Activated naive CD8-positive, alpha-beta T cell treated with anti-CD3 and anti-CD28 coated beads, Interleukin-2, amount 10 ng/mL, durations not matched to agents 7 days and 5 days (primary cell): ENCODE measurements at regions not wholly inside any gene's neighbourhood (a gene's known extent, or its start where the extent isn't known, plus 50 kb on each side); places are given as distances from the start of the nearest gene placed in this dataset.

Source experiments
- ATAC-seq: fragments of 150-1000 bp; cut with Tn5 transposase; one replicate; pipeline ENCODE4 v1.10.0; 2021; ENCODE audit warnings: low read depth, moderate library complexity
- POLR2A ChIA-PET: fragments of 350-600 bp; sonication (Branson Sonifier 250); formaldehyde crosslinking; loops from one replicate; lab custom pipeline; 2021; ENCODE audit warnings: antibody characterized with exemption; lab: Charles Lee
- DNase-seq: peaks from one replicate; pipeline ENCODE4 v3.0.0; 2021
- H3K27ac Mint-ChIP-seq: one replicate; pipeline ENCODE4 v1.8.0; 2022; ENCODE audit warnings: mild to moderate bottlenecking, mixed read lengths
- H3K27me3 Mint-ChIP-seq: one replicate; pipeline ENCODE4 v1.8.0; 2022; ENCODE audit warnings: mild to moderate bottlenecking, moderate library complexity, mixed read lengths
- H3K36me3 Mint-ChIP-seq: one replicate; pipeline ENCODE4 v1.8.0; 2021; ENCODE audit warnings: mild to moderate bottlenecking, mixed read lengths
- H3K4me1 Mint-ChIP-seq: one replicate; pipeline ENCODE4 v1.8.0; 2021; ENCODE audit warnings: mixed read lengths
- H3K4me3 Mint-ChIP-seq: one replicate; pipeline ENCODE4 v1.8.0; 2022; ENCODE audit warnings: mild to moderate bottlenecking, moderate library complexity, mixed read lengths
- H3K9me3 Mint-ChIP-seq: one replicate; pipeline ENCODE4 v1.8.0; 2021; ENCODE audit warnings: mixed read lengths

DNA sequence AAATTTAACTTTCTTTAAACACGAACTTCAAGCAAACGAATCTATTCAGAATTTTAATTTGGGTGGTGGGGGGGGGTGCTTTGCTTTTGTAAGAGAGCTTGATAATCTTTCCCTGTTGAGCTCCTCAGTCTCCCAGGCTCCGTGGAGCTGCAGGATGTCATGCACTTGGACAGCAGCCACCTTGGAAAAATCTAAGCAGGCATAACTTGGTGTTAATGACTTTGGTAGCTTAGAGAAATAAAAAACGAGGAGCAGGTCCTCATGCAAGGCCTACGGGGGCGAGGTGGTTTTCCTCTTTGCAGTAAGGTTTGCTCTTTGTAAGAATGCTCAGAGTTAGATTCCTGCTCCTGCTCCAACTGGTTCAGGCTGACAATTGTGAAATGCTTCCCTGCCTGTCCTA, 102.3 kb downstream of the EDN1 start:
- no peak overlapping the region for H3K4me3 Mint-ChIP-seq
- H3K36me3 Mint-ChIP-seq: no peaks in the 10 kb centered on the region

DNA sequence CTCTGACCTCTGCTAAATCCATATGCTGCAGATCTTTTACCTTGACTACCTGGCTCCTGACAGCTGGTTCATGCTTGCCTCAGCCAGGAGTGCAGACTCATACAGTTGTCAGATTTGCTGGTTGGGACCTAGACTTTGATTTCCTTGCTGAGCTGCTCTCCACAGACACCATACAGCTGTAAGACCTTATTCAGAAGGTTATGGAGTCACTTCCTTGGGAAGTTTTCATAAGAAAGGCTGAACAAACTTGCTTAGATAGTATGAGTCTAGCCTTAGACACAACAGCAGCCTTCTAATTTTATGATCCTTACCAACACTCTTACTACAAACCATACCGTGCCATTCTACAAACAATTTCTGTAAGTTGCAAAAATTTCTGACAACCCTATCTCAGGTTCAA, 102.9 kb downstream of the EDN1 start:
- H3K27me3 Mint-ChIP-seq: peaks cover 10% of the 10 kb centered on the region
- H3K4me3 Mint-ChIP-seq: no peak overlapping the region
- H3K9me3 Mint-ChIP-seq: no peaks in the 10 kb centered on the region
- no peak for DNase-seq
- H3K4me1 Mint-ChIP-seq: no peaks in the 10 kb centered on the region
- POLR2A ChIA-PET: no interaction called here
- H3K27ac Mint-ChIP-seq: no peak overlapping the region
- H3K36me3 Mint-ChIP-seq: no peaks in the 10 kb centered on the region
- no peak for ATAC-seq

More for the DNA sequence above, 102.3 kb downstream of the EDN1 start:
- no peaks in the 10 kb centered on the region for H3K4me1 Mint-ChIP-seq
- no peak overlapping the region for H3K27ac Mint-ChIP-seq
- no peaks in the 10 kb centered on the region for H3K9me3 Mint-ChIP-seq
- POLR2A ChIA-PET: no interaction called here
- DNase-seq: no peak
- H3K27me3 Mint-ChIP-seq: peaks cover 10% of the 10 kb centered on the region
- no peak for ATAC-seq

DNA sequence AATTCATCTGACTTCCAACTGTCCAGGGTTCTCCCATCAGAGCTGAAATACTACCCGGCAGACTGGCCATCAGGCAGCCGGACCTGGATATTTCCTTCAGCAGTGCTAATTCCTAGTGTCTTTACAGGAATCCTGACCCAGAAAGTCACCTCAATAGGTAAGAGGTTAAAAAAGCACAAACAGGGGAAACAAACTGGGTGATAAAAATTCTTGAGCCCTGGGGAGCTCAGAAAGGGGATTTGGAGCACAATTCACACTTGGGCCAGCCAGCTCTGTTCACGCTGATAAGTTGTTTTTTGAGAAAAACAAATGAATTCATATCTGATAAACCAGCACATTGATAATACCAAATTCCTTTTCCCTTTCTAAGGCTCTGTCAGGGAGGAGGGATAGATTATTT, 104.0 kb downstream of the EDN1 start:
- no peaks in the 10 kb centered on the region for H3K9me3 Mint-ChIP-seq
- DNase-seq (no peak), ATAC-seq (no peak)
- no peaks in the 10 kb centered on the region for H3K4me1 Mint-ChIP-seq
- POLR2A ChIA-PET: no interaction called here
- peaks cover 8% of the 10 kb centered on the region for H3K27me3 Mint-ChIP-seq
- no peaks in the 10 kb centered on the region for H3K36me3 Mint-ChIP-seq
- H3K4me3 Mint-ChIP-seq: no peak overlapping the region
- H3K27ac Mint-ChIP-seq: no peak overlapping the region

DNA sequence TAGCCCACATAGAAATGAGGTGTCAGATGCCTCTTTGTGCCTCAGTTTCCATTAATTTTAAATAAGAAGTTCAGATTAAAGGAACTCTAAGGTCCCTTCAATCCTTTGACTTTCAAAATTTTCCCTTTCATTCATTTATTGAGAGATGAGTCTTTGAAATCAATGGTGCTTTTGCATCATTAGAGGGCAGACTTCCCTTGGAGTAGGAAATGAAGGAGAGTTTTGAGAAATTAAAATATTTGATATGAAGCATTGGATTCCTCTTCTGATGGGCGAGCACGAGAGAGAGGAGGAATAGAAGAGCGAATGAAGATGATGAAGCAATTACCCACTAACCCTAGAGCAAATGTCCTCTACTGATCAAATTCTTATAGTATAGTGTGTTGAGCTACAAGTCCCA, 105.7 kb downstream of the EDN1 start:
- no peaks in the 10 kb centered on the region for H3K4me1 Mint-ChIP-seq
- H3K27me3 Mint-ChIP-seq: peaks cover 4% of the 10 kb centered on the region
- DNase-seq: no peak
- H3K9me3 Mint-ChIP-seq: no peaks in the 10 kb centered on the region
- POLR2A ChIA-PET: no interaction called here
- no peak for ATAC-seq
- no peaks in the 10 kb centered on the region for H3K36me3 Mint-ChIP-seq
- no peak overlapping the region for H3K27ac Mint-ChIP-seq
- H3K4me3 Mint-ChIP-seq: no peak overlapping the region

DNA sequence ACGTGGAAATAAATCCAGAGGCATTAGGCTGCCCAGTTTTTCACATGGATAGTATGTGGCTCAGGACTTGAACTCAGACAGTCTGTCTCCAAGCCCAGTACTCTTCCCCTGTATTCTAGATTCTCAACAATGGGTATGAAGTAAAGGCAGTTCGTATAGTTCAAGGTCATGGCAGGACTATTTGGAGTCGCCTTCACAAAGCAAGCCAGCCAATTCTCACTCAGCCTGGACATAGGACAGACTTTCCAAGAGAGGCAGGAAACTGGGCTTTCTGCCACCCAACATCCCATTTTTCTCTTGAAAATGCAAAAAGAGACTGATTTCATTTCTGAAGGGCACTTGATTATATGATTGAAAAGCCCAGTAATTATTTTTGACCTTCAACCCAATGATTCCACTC, 111.0 kb downstream of the EDN1 start:
- DNase-seq (no peak), ATAC-seq (no peak)
- no peaks in the 10 kb centered on the region for H3K9me3 Mint-ChIP-seq
- peaks cover 4% of the 10 kb centered on the region for H3K27me3 Mint-ChIP-seq
- no peaks in the 10 kb centered on the region for H3K36me3 Mint-ChIP-seq
- H3K4me1 Mint-ChIP-seq: no peaks in the 10 kb centered on the region
- POLR2A ChIA-PET: no interaction called here
- no peak overlapping the region for H3K4me3 Mint-ChIP-seq
- no peak overlapping the region for H3K27ac Mint-ChIP-seq

DNA sequence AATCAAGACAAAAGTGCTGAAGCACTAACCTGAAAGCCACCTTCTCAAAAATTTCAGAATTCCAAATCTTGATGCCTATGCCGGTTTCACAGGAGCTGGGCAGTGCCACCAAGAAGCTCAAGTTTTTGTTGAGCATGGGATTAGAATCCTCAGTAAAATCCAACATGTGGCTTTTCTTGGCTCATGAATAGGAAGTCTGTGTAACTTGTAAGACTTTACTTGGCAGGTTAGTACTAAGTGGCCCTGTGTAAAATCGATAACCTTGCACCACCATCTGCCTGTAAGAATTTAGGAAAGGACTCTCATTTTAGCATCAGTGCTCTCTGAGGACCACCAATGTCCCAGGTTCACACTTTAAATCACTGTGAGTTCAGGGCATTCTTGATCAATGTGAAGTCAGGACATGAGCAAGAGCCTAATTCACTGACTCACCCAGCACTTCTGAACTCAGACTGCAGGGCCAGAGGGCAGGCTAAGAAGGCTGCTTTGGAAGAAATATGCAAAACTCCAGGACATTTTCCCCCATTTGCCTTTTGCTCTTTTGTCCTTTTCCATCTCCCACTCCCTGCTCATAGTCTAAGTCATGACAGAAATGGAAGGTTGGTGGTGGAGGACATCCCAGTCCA, 113.2 kb downstream of the EDN1 start:
- POLR2A ChIA-PET: no interaction called here

DNA sequence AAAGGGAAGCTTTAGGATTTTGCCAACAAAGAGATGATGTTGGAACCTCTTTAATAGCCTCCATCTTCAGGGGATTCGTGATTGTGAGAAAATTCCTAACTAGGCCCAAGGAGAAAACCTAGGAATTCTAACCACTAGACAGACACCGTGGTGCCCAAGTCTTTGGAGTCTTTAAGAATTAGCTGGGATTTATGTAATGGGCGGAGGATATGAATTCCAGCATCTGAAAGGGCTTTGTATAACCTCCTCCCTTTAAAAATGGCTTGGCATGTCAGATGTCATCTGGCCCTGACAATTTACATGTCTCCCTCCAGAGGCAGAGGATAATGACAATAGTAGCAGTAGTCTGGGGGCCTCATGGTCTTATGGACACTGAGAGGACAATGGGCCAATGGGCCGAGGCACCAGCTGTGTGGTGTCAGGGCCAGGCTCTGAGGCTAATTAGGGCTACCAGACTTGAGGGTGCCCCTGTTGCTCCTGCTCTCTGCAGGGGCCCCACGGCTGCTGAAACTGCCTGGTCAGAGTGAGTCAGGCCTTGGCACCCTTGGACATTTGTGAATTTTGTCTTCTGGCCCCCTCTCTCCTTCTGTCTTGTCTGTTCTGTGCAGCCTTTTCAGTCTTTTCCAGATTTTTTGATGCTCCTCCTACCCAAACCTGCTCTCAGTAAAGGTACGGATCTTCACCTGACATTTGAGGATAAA, 113.9 kb downstream of the EDN1 start:
- Mint-ChIP-seq H3K27me3 (peaks cover 10% of the 10 kb centered on the region), H3K4me3 (no peak overlapping the region), H3K4me1 (no peaks in the 10 kb centered on the region), H3K27ac (no peak overlapping the region), H3K9me3 (no peaks in the 10 kb centered on the region), H3K36me3 (no peaks in the 10 kb centered on the region)
- POLR2A ChIA-PET: no interaction called here
- ATAC-seq (no peak), DNase-seq (no peak)

More for the DNA sequence above, 113.2 kb downstream of the EDN1 start:
- Mint-ChIP-seq H3K4me1 (no peaks in the 10 kb centered on the region), H3K36me3 (no peaks in the 10 kb centered on the region), H3K27ac (no peak overlapping the region), H3K27me3 (peaks cover 4% of the 10 kb centered on the region), H3K9me3 (no peaks in the 10 kb centered on the region), H3K4me3 (no peak overlapping the region)
- ATAC-seq (no peak), DNase-seq (no peak)

DNA sequence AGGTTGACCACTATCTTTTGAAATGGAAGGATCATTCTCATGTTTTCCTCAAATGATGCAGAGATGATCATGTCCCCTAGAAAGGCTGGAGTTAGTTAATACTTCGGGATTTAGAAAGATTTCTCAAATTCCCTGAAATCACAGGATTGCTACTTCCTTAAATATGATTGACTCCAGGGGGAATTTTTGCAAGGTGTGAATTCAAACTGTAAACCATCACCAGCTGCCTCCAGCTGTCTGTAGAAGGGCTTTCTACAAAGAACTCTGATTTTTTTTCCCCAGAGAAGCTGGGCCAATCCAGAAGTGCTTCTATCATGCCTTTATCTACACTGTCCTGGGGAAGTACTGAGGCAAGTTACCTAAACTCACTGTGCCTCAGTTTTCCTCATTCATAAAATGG, 114.5 kb downstream of the EDN1 start:
- Mint-ChIP-seq H3K4me1 (no peaks in the 10 kb centered on the region), H3K27ac (no peak overlapping the region), H3K9me3 (no peaks in the 10 kb centered on the region), H3K27me3 (peaks cover 9% of the 10 kb centered on the region), H3K36me3 (no peaks in the 10 kb centered on the region), H3K4me3 (no peak overlapping the region)
- POLR2A ChIA-PET: no interaction called here
- ATAC-seq (no peak), DNase-seq (no peak)

DNA sequence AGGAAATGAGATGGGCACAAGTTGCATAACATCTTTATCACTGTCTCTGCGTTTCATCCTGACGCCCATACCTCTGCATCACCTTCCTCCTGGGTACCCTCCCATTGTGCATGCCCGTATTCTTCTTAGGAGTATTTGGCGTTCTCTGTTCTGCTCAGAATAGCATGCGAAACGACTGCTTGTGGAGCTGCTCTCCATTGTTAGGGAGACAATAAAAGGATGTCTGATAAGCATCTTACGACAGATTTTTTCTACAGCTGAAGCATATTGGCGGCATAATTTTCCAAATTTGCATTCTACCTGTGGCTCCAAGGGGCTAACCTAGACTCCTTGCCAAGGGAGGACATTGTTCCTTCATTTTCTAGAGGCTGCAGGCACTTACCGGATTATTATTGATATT, 118.6 kb downstream of the EDN1 start:
- POLR2A ChIA-PET: no interaction called here
- ATAC-seq (no peak), DNase-seq (no peak)
- Mint-ChIP-seq H3K27ac (no peak overlapping the region), H3K36me3 (no peaks in the 10 kb centered on the region), H3K27me3 (peaks cover 6% of the 10 kb centered on the region), H3K4me1 (no peaks in the 10 kb centered on the region), H3K4me3 (no peak overlapping the region), H3K9me3 (no peaks in the 10 kb centered on the region)

DNA sequence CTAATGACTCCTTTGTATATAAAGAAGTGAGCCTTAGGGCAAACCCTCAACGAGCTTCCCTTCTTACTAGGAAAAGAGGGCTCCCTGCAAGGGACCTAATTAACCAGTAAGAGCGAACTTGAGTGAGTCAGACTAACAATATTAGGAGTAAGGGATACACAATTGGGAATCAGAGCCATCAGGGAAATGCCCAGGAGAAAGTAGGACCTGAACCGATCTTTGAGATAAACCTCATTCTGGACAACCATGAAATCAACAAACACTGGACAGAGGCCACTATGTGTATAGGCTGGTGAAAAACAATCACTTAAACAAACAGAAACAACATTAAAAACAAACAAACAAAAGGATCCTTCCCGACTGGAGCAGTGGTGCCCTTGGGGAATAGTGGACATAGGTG, 120.8 kb downstream of the EDN1 start:
- Mint-ChIP-seq H3K27ac (no peak overlapping the region), H3K27me3 (peaks cover 10% of the 10 kb centered on the region), H3K4me1 (no peaks in the 10 kb centered on the region), H3K4me3 (no peak overlapping the region), H3K36me3 (no peaks in the 10 kb centered on the region), H3K9me3 (no peaks in the 10 kb centered on the region)
- DNase-seq (no peak), ATAC-seq (no peak)
- POLR2A ChIA-PET: no interaction called here

DNA sequence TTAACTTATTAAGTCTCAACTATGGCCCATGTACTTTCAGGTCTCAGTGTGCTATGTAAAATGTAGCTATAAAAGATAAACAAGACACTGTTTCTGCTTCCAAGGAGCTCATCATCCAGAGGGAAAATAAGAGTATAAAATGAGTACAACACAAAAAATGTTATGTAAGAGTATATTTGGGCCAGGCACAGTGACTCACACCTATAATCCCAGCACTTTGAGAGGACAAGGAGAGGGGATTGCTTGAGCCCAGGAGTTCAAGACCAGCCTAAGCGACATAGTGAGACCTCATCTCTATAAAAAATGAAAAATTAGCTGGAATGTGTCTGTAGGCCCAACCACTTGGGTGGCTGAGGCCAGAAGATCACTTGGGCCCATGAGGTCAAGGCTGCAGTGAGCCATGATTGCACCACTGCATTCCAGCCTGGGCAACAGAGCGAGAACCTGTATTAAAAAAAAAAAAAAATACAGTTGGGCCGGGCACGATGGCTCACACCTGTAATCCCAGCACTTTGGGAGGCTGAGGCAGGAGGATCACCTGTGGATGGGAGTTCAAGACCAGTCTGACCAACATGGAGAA, 124.0 kb downstream of the EDN1 start:
- H3K36me3 Mint-ChIP-seq: no peaks in the 10 kb centered on the region
- no peaks in the 10 kb centered on the region for H3K4me1 Mint-ChIP-seq
- POLR2A ChIA-PET: no interaction called here
- no peak overlapping the region for H3K27ac Mint-ChIP-seq
- peaks cover 10% of the 10 kb centered on the region for H3K27me3 Mint-ChIP-seq
- DNase-seq: no peak
- no peak overlapping the region for H3K4me3 Mint-ChIP-seq
- H3K9me3 Mint-ChIP-seq: peaks cover 2% of the 10 kb centered on the region
- ATAC-seq: no peak

DNA sequence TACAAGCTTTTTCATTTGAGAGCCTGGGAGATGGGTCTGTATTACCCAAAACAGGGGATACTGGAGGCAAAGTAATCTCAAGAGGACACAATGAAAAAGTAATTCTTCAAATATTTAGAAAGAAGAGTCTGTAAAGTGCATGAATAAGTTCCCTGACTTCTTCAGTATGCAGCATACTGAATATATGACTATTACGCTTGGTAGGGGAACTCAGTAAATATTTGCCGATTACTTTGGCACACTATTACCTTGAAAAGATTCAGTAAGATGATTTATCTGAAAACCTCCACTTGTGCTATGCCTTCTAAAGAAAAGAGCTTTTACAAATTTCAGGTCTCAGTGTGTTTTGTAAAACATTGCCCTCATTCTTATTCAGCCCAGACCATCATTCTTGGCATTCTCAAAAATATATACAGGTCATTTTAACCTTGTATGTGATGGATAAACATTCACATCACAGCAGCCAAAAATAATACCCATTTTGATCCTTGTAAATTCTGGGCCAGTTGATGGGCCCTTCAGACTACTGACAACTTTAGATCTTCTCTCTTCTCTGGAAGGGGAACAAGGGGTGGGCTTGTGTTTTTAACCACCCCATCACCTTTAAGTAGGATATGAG, 125.9 kb downstream of the EDN1 start:
- ATAC-seq (no peak), DNase-seq (no peak)
- Mint-ChIP-seq H3K27ac (no peak overlapping the region), H3K4me1 (no peaks in the 10 kb centered on the region), H3K9me3 (peaks cover 2% of the 10 kb centered on the region), H3K36me3 (no peaks in the 10 kb centered on the region), H3K27me3 (peaks cover 10% of the 10 kb centered on the region), H3K4me3 (no peak overlapping the region)
- POLR2A ChIA-PET: no interaction called here

DNA sequence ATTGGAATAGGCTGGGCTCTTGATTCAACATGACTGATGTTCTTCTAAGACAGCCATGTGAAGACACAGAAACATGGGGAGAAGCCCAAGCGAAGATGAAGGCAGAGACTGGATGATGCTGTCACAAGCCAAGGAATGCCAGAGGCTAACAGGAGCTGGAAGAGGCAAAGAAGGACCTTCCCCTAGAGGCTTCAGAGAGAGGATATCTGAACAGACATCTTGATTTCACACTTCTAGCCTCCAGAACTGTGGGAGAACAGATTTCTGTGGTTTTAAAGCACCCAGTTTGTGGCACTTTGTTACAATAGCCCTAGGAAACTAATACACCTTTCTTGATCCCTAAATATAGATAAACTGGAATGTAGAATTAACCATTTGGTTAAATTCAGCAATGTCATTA, 127.0 kb downstream of the EDN1 start:
- H3K4me1 Mint-ChIP-seq: no peaks in the 10 kb centered on the region
- H3K27ac Mint-ChIP-seq: no peak overlapping the region
- POLR2A ChIA-PET: no interaction called here
- ATAC-seq (no peak), DNase-seq (no peak)
- peaks cover 10% of the 10 kb centered on the region for H3K27me3 Mint-ChIP-seq
- H3K36me3 Mint-ChIP-seq: no peaks in the 10 kb centered on the region
- H3K9me3 Mint-ChIP-seq: peaks cover 2% of the 10 kb centered on the region
- H3K4me3 Mint-ChIP-seq: no peak overlapping the region

DNA sequence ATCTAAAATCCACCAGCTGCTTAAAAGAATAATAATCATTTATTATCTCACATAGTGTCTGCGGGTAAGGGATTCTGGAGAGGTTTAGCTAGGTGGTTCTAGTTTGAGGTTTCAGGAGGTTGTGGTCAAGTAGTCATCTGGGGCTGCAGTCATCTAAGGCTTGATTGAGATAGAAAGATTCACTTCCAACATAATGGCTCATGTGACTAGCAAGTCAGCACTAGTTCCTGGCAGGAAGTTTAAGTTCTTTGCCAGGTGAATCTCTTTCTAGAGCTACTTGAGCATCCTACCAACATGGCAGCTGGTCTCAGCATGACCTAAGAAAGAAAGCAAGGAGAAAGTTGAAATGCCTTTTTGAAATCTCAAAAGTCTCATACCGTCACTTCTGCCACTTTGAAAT, 128.8 kb downstream of the EDN1 start:
- H3K9me3 Mint-ChIP-seq: peaks cover 2% of the 10 kb centered on the region
- H3K4me3 Mint-ChIP-seq: no peak overlapping the region
- no peaks in the 10 kb centered on the region for H3K4me1 Mint-ChIP-seq
- POLR2A ChIA-PET: no interaction called here
- no peaks in the 10 kb centered on the region for H3K36me3 Mint-ChIP-seq
- peaks cover 10% of the 10 kb centered on the region for H3K27me3 Mint-ChIP-seq
- ATAC-seq: no peak
- DNase-seq: no peak
- no peak overlapping the region for H3K27ac Mint-ChIP-seq
